HAP-1 (cell line): ENCODE measurements at regions not wholly inside any gene's neighbourhood (a gene's known extent, or its start where the extent isn't known, plus 50 kb on each side); places are given as distances from the start of the nearest gene placed in this dataset.

Experiments
- DNase-seq, 2 experiments: peaks; one replicate each; pipeline ENCODE4 v3.0.0-alpha.2; 2016 to 2020; ENCODE audit warnings: low spot score in 2 of 2
- H3K27me3 ChIP-seq: fragments of 250-450 bp; sonication (Bioruptor Pico); 2 replicates; pipeline ENCODE4 v1.5.1; 2020; ENCODE audit warnings: low read depth, mild to moderate bottlenecking, moderate library complexity
- H3K36me3 ChIP-seq: fragments of 250-450 bp; sonication (Bioruptor Pico); replicated peaks from 2 replicates; pipeline ENCODE4 v1.5.1; 2020; ENCODE audit warnings: mild to moderate bottlenecking
- H3K4me1 ChIP-seq: fragments of 250-450 bp; sonication (Bioruptor Pico); 2 replicates; pipeline ENCODE4 v1.5.1; 2020; ENCODE audit warnings: mild to moderate bottlenecking
- H3K4me3 ChIP-seq: fragments of 250-450 bp; sonication (Bioruptor Pico); 2 replicates; pipeline ENCODE4 v1.5.1; 2020; ENCODE audit warnings: mild to moderate bottlenecking, moderate library complexity
- H3K9me3 ChIP-seq: fragments of 250-450 bp; sonication (Bioruptor Pico); 2 replicates; pipeline ENCODE4 v1.5.1; 2020; ENCODE audit warnings: mild to moderate bottlenecking, moderate library complexity
- in situ Hi-C: fragments of 300-500 bp; cut with MboI; formaldehyde crosslinking; loops from 3 replicates; pipeline ENCODE4 v1.14.3; 2020; ENCODE audit warnings: low sequenced_read_pairs, inconsistent platforms, mixed read lengths

GRCh38 chr5:6843335-6843734 lies 130.1 kb downstream of the TENT4A start:
- no peaks in the 10 kb centered on the region for H3K4me1 ChIP-seq
- no peak overlapping the region for H3K4me3 ChIP-seq
- no peak for DNase-seq
- H3K36me3 ChIP-seq, result no peaks in the 10 kb centered on the region
- H3K27me3 ChIP-seq, result no peaks in the 10 kb centered on the region
- no peaks in the 10 kb centered on the region for H3K9me3 ChIP-seq
- in situ Hi-C loops, result no loop called here

- in situ Hi-C loops, result no loop called here
- DNase-seq, result no peak
- Histone ChIP-seq H3K4me1 (no peaks in the 10 kb centered on the region), H3K9me3 (no peaks in the 10 kb centered on the region), H3K36me3 (no peaks in the 10 kb centered on the region), H3K27me3 (no peaks in the 10 kb centered on the region), H3K4me3 (no peak overlapping the region)
Measured at GRCh38 chr5:6843821-6844220, 130.6 kb downstream of the TENT4A start.

- Histone ChIP-seq H3K4me1 (no peaks in the 10 kb centered on the region), H3K36me3 (no peaks in the 10 kb centered on the region), H3K9me3 (no peaks in the 10 kb centered on the region), H3K27me3 (no peaks in the 10 kb centered on the region), H3K4me3 (no peak overlapping the region)
- DNase-seq, result no peak
- in situ Hi-C loops, result no loop called here
Measured at GRCh38 chr5:6845856-6846255, 132.6 kb downstream of the TENT4A start.

- Histone ChIP-seq H3K27me3 (no peaks in the 10 kb centered on the region), H3K4me3 (no peak overlapping the region), H3K4me1 (no peaks in the 10 kb centered on the region), H3K9me3 (no peaks in the 10 kb centered on the region), H3K36me3 (no peaks in the 10 kb centered on the region)
- no peak for DNase-seq
- in situ Hi-C loops, result no loop called here
Measured at GRCh38 chr5:6847870-6848269, 134.6 kb downstream of the TENT4A start.

- in situ Hi-C loops, result no loop called here
- Histone ChIP-seq H3K36me3 (no peaks in the 10 kb centered on the region), H3K4me3 (no peak overlapping the region), H3K4me1 (no peaks in the 10 kb centered on the region), H3K9me3 (no peaks in the 10 kb centered on the region), H3K27me3 (no peaks in the 10 kb centered on the region)
- no peak for DNase-seq
Measured at GRCh38 chr5:6849316-6850105, 136.3 kb downstream of the TENT4A start.

- H3K27me3 ChIP-seq, result no peaks in the 10 kb centered on the region
- H3K36me3 ChIP-seq, result no peaks in the 10 kb centered on the region
- in situ Hi-C loops, result no loop called here
- H3K4me1 ChIP-seq, result no peaks in the 10 kb centered on the region
- no peak overlapping the region for H3K4me3 ChIP-seq
- no peaks in the 10 kb centered on the region for H3K9me3 ChIP-seq
- no peak for DNase-seq
Measured at GRCh38 chr5:6850106-6850432, 136.8 kb downstream of the TENT4A start.

- in situ Hi-C loops, result no loop called here
Measured at GRCh38 chr5:6856653-6857052, 143.4 kb downstream of the TENT4A start.

GRCh38 chr5:6858419-6858818 lies 145.2 kb downstream of the TENT4A start:
- no peaks in the 10 kb centered on the region for H3K36me3 ChIP-seq
- no peak overlapping the region for H3K4me3 ChIP-seq
- H3K9me3 ChIP-seq, result no peaks in the 10 kb centered on the region
- in situ Hi-C loops, result no loop called here
- no peaks in the 10 kb centered on the region for H3K4me1 ChIP-seq
- DNase-seq, result no peak
- no peaks in the 10 kb centered on the region for H3K27me3 ChIP-seq

More at GRCh38 chr5:6856653-6857052, 143.4 kb downstream of the TENT4A start:
- Histone ChIP-seq H3K4me1 (no peaks in the 10 kb centered on the region), H3K4me3 (no peak overlapping the region), H3K9me3 (no peaks in the 10 kb centered on the region), H3K27me3 (no peaks in the 10 kb centered on the region), H3K36me3 (no peaks in the 10 kb centered on the region)
- DNase-seq, result no peak

GRCh38 chr5:6859023-6859422 lies 145.8 kb downstream of the TENT4A start:
- DNase-seq, result no peak
- no peak overlapping the region for H3K4me3 ChIP-seq
- H3K36me3 ChIP-seq, result no peaks in the 10 kb centered on the region
- H3K9me3 ChIP-seq, result no peaks in the 10 kb centered on the region
- in situ Hi-C loops, result no loop called here
- H3K27me3 ChIP-seq, result no peaks in the 10 kb centered on the region
- H3K4me1 ChIP-seq, result no peaks in the 10 kb centered on the region

GRCh38 chr5:6859951-6860638 lies 146.9 kb downstream of the TENT4A start:
- Histone ChIP-seq H3K4me1 (no peaks in the 10 kb centered on the region), H3K4me3 (no peak overlapping the region), H3K27me3 (no peaks in the 10 kb centered on the region), H3K36me3 (no peaks in the 10 kb centered on the region), H3K9me3 (no peaks in the 10 kb centered on the region)
- in situ Hi-C loops, result no loop called here
- DNase-seq, result no peak

- no peaks in the 10 kb centered on the region for H3K27me3 ChIP-seq
- in situ Hi-C loops, result no loop called here
- H3K4me1 ChIP-seq, result no peaks in the 10 kb centered on the region
- H3K9me3 ChIP-seq, result no peaks in the 10 kb centered on the region
- no peak overlapping the region for H3K4me3 ChIP-seq
- H3K36me3 ChIP-seq, result no peaks in the 10 kb centered on the region
- no peak for DNase-seq
Measured at GRCh38 chr5:6861036-6861435, 147.8 kb downstream of the TENT4A start.

GRCh38 chr5:6861667-6862066 lies 148.4 kb downstream of the TENT4A start:
- no peak for DNase-seq
- in situ Hi-C loops, result no loop called here
- Histone ChIP-seq H3K36me3 (no peaks in the 10 kb centered on the region), H3K9me3 (no peaks in the 10 kb centered on the region), H3K4me3 (no peak overlapping the region), H3K27me3 (no peaks in the 10 kb centered on the region), H3K4me1 (no peaks in the 10 kb centered on the region)

- Histone ChIP-seq H3K36me3 (no peaks in the 10 kb centered on the region), H3K9me3 (no peaks in the 10 kb centered on the region), H3K4me1 (no peaks in the 10 kb centered on the region), H3K4me3 (no peak overlapping the region), H3K27me3 (no peaks in the 10 kb centered on the region)
- in situ Hi-C loops, result no loop called here
- DNase-seq, result no peak
Measured at GRCh38 chr5:6862306-6862705, 149.1 kb downstream of the TENT4A start.

- no peaks in the 10 kb centered on the region for H3K4me1 ChIP-seq
- H3K4me3 ChIP-seq, result no peak overlapping the region
- no peak for DNase-seq
- in situ Hi-C loops, result no loop called here
- no peaks in the 10 kb centered on the region for H3K36me3 ChIP-seq
- no peaks in the 10 kb centered on the region for H3K27me3 ChIP-seq
- no peaks in the 10 kb centered on the region for H3K9me3 ChIP-seq
Measured at GRCh38 chr5:6867712-6868111, 154.5 kb downstream of the TENT4A start.
